ENCODE measurements at regions not wholly inside any gene's neighbourhood (a gene's known extent, or its start where the extent isn't known, plus 50 kb on each side); places are given as distances from the start of the nearest gene placed in this dataset.

DNA sequence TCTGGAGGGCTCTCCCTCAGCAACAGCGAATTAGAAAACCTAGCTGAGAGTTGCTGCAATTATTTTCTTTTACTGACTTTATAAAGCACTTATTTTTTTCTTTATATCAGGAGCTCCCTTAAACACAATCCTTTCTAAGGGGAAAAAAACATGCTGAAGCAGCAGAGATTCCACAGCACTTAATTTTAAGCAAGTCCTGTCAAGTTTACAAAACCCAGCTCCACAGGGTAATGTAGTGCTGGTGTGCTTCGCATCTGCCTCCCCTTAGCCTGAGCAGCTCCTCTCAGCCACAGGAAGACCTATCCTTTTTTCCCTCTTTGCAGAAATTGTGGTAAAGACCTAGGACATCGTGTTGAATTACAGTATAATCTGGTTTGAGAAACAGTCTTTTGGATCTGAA lies 208.1 kb upstream of the SYNDIG1 start:
- Histone ChIP-seq H3K4me1 (no peaks in the 10 kb centered on the region), H3K27me3 (no peaks in the 10 kb centered on the region), H3K27ac (no peak overlapping the region), H3K36me3 (no peaks in the 10 kb centered on the region), H3K4me3 (replicated peaks in 1 of 3) (no peak overlapping the region), H3K9me3 (no peaks in the 10 kb centered on the region)
- 74 to 77% methylated on average over 3 of the region's 3 CpGs for WGBS, 2 donors
- DNase-seq = no peak
- TF ChIP-seq, protein P1, sequence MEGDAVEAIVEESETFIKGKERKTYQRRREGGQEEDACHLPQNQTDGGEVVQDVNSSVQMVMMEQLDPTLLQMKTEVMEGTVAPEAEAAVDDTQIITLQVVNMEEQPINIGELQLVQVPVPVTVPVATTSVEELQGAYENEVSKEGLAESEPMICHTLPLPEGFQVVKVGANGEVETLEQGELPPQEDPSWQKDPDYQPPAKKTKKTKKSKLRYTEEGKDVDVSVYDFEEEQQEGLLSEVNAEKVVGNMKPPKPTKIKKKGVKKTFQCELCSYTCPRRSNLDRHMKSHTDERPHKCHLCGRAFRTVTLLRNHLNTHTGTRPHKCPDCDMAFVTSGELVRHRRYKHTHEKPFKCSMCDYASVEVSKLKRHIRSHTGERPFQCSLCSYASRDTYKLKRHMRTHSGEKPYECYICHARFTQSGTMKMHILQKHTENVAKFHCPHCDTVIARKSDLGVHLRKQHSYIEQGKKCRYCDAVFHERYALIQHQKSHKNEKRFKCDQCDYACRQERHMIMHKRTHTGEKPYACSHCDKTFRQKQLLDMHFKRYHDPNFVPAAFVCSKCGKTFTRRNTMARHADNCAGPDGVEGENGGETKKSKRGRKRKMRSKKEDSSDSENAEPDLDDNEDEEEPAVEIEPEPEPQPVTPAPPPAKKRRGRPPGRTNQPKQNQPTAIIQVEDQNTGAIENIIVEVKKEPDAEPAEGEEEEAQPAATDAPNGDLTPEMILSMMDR (IDR thresholded peaks at IDR 0.05) = no peak
- no peak for TF ChIP-seq POLR2A (IDR thresholded peaks at IDR 0.05)
- intact Hi-C loops (cut with DNase I) = no loop called here

DNA sequence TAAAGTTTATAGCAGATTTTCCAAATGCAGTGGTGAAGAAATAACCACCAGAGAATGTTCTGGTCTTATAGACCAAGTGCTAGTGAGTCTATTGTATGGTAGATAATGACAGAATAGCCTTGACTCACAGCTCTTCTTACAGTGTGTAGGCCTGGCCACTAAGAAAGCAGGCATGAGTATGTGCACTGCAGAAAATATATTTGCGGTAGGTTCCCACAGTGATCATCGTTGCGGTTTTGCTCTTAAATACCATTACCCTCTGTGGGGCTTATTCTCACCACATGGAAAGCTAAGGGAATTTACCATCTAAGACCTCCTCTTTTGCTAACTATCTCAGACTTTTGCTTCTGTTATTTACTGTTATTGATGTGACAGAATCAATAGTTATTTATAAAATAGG lies 212.3 kb upstream of the SYNDIG1 start:
- intact Hi-C loops (cut with DNase I) = no loop called here
- no peaks in the 10 kb centered on the region for H3K36me3 ChIP-seq
- no peak for TF ChIP-seq POLR2A (IDR thresholded peaks at IDR 0.05)
- TF ChIP-seq, protein P1 (IDR thresholded peaks at IDR 0.05) = no peak
- no peaks in the 10 kb centered on the region for H3K27me3 ChIP-seq
- H3K9me3 ChIP-seq = no peaks in the 10 kb centered on the region
- no peaks in the 10 kb centered on the region for H3K4me1 ChIP-seq
- no peak for DNase-seq
- 89 to 96% methylated on average over 3 of the region's 3 CpGs for WGBS, 2 donors
- H3K4me3 ChIP-seq (replicated peaks in 1 of 3) = no peak overlapping the region
- no peak overlapping the region for H3K27ac ChIP-seq

- no peaks in the 10 kb centered on the region for H3K36me3 ChIP-seq
- no peak for TF ChIP-seq POLR2A (IDR thresholded peaks at IDR 0.05)
- TF ChIP-seq, protein P1 (IDR thresholded peaks at IDR 0.05) = no peak
- DNase-seq = no peak
- no peaks in the 10 kb centered on the region for H3K27me3 ChIP-seq
- intact Hi-C loops (cut with DNase I) = no loop called here
- 96% methylated on average over 6 to 9 of the region's 9 CpGs for WGBS, 2 donors
- H3K4me1 ChIP-seq = no peaks in the 10 kb centered on the region
- no peak overlapping the region for H3K4me3 ChIP-seq (replicated peaks in 1 of 3)
- no peak overlapping the region for H3K27ac ChIP-seq
- no peaks in the 10 kb centered on the region for H3K9me3 ChIP-seq
These were observed 213.1 kb upstream of the SYNDIG1 start for GRCh38 chr20:24256307-24256706.

- no peaks in the 10 kb centered on the region for H3K4me1 ChIP-seq
- H3K27me3 ChIP-seq = no peaks in the 10 kb centered on the region
- intact Hi-C loops (cut with DNase I) = no loop called here
- H3K9me3 ChIP-seq = no peaks in the 10 kb centered on the region
- H3K27ac ChIP-seq = no peak overlapping the region
- DNase-seq = no peak
- WGBS, 2 donors = 85 to 91% methylated on average over 3 of the region's 3 CpGs
- no peak overlapping the region for H3K4me3 ChIP-seq (replicated peaks in 1 of 3)
- H3K36me3 ChIP-seq = no peaks in the 10 kb centered on the region
- TF ChIP-seq, protein P1 (IDR thresholded peaks at IDR 0.05) = no peak
- TF ChIP-seq POLR2A (IDR thresholded peaks at IDR 0.05) = no peak
These were observed 214.9 kb upstream of the SYNDIG1 start for GRCh38 chr20:24254480-24254879.

GRCh38 chr20:24253321-24253720 lies 216.1 kb upstream of the SYNDIG1 start:
- intact Hi-C loops (cut with DNase I) = no loop called here
- Histone ChIP-seq H3K4me3 (replicated peaks in 1 of 3) (no peak overlapping the region), H3K27me3 (no peaks in the 10 kb centered on the region), H3K4me1 (no peaks in the 10 kb centered on the region), H3K36me3 (no peaks in the 10 kb centered on the region), H3K9me3 (no peaks in the 10 kb centered on the region), H3K27ac (no peak overlapping the region)
- no peak for TF ChIP-seq POLR2A (IDR thresholded peaks at IDR 0.05)
- TF ChIP-seq, protein P1 (IDR thresholded peaks at IDR 0.05) = no peak
- DNase-seq = no peak
- 86 to 89% methylated on average over 6 of the region's 6 CpGs for WGBS, 2 donors

Data from thyroid gland (tissue), 4 donors.